ENCODE measurements at regions not wholly inside any gene's neighbourhood (a gene's known extent, or its start where the extent isn't known, plus 50 kb on each side); places are given as distances from the start of the nearest gene placed in this dataset.

DNA sequence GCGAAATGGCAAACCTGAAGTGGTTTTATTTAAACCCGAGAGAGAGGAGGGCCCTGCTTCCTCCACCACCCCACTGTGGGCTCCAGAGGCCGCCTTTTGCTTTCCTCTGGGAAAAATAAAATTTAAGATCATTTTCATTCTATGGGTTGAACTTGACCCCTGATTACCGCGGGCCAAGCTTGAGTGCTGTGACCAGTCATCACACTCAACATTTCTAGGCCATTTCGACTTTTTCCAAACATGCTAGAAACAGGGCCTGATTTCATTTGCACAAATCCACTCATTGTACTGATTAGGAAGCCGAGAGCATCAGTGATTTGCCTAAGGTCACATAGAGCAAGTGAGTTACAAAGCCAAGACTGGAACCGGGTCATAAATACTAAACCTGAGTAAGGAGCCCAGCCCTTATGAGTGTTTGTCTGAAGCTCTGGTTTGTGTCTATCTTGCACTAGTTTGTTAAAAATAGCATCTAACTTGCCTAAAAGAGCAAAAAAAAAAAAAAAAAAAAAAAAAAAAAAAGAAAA lies 179.7 kb downstream of the DLL1 start:
- ATAC-seq (no peak), DNase-seq (no peak)
- intact Hi-C loops (cut with DNase I, micrococcal nuclease): no loop called here

DNA sequence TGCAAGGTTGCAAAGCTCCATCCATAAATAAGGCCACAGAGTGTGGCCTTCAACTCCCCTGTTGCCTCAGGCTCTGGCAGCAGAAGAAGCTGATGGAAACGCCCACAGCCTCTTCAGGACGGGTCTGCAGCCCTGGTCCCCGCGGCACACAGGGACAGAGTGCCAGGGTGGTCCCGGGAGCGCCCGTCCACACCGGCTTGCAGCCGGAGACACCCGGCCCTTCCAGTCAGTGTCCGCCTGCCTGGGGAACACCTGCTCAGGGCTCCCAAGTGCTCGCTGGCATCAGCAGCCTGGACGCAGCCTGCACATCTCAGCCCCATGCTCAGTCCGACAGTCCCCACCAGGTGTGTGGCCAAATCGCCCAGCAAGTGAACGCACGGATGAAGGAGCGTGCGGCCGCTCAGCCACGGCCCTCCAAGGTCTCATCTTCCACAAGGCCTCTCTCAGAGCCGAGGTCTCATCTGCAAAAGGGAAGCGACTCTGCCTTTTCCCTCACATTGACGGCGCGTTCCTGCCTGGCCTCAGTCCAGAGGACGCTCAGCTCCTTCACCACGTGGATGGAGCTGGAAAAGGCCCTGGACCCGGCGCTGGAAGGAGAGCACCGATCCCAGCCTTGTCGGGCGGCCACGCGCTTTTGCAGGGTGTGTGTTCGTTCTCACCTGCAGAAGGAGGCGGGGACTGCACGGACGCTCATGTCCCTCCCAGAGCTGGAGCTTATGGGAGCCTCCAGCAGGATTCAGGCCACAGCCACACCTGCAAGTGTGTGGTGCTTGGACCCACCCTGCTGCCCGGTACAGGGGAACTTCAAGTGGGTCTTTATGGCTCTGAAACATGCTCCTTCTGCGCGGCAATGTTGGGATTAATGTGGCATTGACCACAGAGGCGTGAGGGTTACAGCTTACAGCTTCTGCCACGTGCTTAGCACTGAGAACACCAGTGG lies 180.4 kb downstream of the DLL1 start:
- no peak for ATAC-seq
- intact Hi-C loops (cut with DNase I, micrococcal nuclease): no loop called here
- peak in 1 of 2 donors; percentile 12 for DNase-seq

DNA sequence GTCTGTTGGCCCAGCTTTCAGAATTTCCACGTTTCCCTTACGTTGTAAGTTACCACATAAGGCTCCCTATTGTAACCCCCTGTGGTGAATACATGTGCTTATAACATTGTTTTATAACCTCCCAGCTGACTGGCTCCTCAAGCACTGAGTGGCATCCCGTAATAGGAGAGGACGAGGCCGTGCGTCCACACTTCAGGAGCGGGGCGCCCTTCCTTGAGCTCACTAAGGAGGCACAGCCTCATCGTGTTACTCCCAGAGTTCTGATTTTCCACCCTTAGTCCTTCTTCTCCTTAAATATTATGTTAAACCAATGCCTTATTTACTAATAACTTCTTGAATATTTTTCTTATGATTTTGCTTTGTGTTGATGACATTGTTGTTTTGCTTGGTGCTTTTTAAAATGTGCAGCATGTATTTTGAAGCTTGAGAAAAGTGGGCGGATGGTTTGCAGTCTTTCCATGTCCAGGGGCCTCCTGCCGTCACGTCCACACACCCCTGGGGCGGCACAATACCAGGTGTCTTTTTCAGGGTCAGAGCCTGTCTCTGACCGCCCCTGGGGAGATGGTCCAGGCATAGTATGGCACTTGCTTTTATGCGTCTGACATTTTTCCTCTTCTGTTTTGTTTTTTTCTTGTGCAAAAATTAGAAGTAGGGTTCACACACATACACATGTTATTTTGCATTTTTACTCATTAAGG lies 181.8 kb downstream of the DLL1 start:
- no peak for ATAC-seq
- intact Hi-C loops (cut with DNase I, micrococcal nuclease): no loop called here
- DNase-seq: no peak

DNA sequence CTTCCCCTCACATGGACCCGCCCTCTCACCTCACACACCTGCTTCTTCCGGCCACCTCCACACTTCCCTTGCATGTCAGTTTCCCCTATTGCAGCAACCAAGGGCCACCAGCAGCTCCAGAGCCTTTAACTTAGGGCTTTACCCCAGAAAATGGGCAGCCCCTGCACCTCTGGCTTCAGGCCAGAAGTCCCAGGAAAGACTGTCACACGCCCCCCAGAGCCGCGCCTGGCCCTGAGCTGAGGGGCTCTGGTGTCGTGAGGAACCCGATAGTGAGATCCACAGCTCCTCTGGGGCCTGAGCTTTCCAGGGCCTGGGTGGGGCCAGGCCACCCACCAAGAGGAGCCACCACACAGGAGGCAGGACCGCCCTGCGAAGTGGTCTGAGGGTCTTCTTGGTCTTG lies 182.4 kb downstream of the DLL1 start:
- ATAC-seq (no peak), DNase-seq (peak in 1 of 2 donors; percentile 8)
- intact Hi-C loops (cut with DNase I, micrococcal nuclease): no loop called here

DNA sequence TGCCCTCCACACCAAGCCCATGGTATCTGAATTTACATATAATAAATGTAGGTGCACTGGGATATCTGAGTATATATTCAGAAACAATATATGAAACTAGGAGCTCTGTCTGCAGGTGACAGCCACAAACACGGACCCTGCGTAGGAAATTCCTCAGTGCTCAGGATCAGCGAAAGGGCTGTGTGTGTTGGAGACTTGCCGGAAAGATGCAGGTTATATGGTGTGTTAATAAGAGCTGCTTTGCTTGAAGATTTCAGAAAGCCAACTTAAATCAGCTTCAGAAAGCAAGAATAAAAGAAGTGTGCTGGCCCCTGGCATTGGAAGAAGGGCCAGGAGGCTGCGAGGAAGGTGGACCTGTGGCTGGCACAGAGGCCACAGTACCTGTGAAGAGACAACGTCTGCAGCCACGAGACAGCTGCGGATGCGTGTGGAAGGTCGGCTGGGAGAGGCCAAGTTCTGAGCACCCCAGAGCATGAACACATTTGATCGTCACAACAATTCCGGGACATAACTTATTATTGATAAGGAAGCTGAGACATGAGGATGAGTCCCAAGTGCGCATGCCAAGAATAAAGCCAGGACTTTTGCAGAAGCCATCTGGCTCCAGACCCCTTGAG lies 183.2 kb downstream of the DLL1 start:
- intact Hi-C loops (cut with DNase I, micrococcal nuclease): no loop called here
- DNase-seq: peak in 1 of 2 donors; percentile 11
- no peak for ATAC-seq

DNA sequence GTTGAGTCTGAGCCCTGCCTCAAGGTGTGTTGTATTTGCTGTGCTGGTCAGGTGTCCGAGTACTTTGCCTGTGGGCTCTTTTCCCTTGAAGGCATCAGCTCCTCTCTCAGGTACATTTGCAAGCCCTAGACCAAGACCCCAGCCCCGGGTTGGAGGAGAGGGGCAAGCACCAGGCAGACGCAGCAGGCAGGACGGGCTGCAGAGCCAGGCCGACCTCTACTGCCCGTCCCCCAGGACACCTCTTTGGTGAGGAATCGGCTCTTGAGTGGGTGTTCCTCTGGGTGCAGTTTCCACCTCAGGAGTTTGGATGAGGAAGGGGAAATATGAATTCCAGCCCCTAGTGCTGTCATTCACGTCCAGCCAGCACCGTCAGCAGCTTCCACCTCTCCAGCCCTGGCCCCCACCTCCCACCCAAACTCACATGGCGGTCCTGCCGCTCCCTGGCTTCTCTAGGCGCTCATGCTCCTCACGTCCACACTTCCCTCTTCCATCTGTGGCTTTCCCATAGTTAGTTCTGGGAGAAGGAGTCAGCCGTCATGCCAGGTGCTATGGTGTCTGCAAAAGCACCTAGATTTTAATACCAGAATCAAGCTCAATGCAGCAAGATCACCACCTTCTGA lies 183.9 kb downstream of the DLL1 start:
- ATAC-seq (no peak), DNase-seq (peak in 1 of 2 donors; percentile 19)
- intact Hi-C loops (cut with DNase I, micrococcal nuclease): no loop called here

DNA sequence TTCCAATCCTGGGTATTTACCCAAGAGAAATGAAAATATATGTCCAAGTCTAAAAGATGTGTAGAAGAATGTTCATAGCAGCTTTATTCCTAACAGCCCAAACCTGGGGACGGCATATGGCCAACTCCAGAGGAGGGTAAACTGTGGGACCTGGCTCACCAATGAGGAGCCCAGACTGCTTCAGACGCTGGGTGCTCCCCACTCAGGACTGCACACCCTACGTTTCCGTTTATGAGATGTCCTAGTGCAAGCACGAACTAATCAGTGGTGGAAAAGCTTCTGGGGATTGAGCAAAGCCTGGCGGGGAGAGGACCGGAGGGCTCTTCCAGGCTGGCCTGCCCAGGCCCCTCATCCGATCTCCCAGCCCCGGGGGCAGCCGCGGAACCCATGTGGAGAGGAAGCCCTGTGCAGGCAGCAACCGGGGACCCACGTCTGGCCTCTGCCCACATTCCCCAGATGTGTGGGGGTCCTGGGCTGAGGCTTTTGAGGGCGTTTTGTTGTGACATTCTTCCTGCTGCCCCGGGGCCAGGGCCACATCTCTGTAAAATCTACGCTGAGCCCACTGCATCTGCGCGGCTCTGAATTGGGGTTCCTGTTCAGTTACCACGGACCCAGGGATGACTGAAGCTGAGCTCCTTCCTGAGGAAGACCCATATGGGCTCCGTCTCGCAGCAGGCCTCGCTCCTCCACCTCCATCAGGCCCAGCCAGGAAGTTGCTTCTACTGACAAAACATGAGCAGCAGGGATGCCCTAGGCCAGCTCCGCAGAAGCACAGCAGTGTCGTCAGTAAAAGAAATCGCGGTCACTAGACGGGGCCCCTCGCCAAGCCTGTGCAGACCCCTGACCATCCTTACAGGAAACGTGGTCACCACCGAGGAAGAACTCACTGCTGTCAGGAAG lies 188.0 kb downstream of the DLL1 start:
- intact Hi-C loops (cut with DNase I, micrococcal nuclease): no loop called here
- no peak for ATAC-seq
- DNase-seq: peak in 1 of 2 donors; percentile 12

DNA sequence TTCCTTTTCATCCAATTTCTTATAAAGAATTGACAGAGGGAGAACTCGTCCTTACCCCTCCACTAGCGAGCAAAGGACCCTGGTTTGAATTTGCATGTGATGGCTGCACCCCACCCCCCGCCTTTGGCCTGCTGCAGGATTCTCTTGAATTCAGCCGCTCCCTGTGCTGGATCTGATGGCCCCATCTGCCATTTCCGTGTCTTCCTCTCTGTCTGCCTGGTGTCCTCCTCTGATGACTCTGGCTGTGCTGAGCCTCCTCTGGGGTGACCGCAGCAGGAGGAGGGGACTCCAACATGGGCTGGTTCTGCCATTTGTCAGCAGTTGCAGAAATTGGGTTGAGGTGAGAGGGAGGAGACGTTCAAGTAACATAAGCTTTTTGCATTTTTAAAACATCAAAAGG lies 188.8 kb downstream of the DLL1 start:
- ATAC-seq (no peak), DNase-seq (no peak)
- intact Hi-C loops (cut with DNase I, micrococcal nuclease): no loop called here

DNA sequence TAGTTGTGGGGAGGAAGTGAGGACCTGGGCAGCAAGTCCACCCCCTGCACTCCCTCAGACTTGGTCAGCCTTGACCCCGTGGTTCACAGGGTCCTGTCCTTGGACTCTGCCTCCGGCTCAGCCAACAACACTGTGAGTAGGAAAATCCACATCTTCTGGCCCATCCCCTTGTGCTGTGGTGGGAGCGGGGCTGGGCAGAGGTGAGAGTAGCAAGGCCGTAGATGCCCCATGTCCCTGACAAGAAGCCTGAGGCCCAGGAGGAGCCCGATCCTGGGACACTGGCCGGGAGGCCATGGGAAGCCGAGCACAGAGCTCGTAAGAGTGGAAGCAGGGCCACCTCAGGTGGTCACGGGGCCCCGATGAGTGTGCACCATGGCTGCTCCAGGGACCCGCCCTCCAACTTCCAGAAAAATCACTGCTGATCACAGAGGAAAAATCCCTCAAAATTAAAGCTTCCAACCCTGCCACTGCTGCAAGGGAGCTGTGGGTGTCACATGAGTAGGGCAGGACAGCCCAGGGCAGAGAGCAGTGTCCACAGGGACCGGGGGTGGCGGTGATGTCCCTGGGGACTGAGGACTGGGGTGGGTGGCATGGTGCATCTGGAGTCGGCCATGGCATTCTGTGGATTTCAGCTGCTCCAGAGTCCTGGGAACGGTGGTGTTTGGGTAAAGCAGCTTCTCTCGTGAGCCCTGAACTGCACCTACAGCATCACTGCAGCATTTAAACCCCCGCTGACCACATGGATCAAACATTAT lies 189.4 kb downstream of the DLL1 start:
- intact Hi-C loops (cut with DNase I, micrococcal nuclease): no loop called here
- ATAC-seq: no peak
- DNase-seq: no peak

DNA sequence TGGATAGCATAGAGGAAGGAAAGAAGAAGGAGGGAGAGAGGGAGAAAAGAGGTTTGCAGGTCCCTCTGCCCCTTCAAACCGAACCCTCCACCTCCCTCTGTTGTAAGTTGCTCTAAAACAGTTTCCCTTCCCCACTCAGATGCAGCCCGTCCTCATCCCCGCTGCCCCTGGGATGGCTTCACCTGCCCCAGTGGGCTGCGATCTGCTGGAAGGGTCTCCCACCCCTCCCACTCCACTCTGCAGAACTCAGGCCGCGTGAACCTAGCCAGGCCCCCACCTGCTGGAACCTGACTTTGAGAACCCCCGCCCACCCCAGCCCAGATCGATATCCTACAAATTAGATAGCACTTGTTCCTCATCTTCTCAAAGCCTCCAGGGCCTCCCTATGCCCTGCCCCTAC lies 190.8 kb downstream of the DLL1 start:
- DNase-seq: peak in 1 of 2 donors; percentile 17
- no peak for ATAC-seq
- intact Hi-C loops (cut with DNase I, micrococcal nuclease): no loop called here

DNA sequence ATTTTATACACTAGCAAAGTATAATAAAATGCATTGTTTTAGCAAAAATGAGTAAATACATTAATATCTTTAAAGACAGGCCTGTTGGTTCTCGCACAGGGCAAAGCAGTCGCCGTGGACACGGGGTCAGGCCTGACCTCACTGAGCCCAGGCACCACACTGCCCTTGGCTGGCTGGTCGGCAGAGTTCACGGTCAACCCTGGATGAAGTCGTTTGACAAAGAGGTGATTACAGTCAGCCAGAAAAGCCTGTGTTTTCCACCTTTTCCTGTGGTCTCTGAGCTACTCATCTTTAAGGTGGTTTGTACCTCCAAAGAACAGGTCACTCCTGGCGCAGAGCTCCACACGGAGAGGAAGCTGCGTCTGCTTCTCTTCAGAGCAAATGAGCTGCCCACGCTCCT lies 191.5 kb downstream of the DLL1 start:
- DNase-seq: no peak
- intact Hi-C loops (cut with DNase I, micrococcal nuclease): no loop called here
- no peak for ATAC-seq

DNA sequence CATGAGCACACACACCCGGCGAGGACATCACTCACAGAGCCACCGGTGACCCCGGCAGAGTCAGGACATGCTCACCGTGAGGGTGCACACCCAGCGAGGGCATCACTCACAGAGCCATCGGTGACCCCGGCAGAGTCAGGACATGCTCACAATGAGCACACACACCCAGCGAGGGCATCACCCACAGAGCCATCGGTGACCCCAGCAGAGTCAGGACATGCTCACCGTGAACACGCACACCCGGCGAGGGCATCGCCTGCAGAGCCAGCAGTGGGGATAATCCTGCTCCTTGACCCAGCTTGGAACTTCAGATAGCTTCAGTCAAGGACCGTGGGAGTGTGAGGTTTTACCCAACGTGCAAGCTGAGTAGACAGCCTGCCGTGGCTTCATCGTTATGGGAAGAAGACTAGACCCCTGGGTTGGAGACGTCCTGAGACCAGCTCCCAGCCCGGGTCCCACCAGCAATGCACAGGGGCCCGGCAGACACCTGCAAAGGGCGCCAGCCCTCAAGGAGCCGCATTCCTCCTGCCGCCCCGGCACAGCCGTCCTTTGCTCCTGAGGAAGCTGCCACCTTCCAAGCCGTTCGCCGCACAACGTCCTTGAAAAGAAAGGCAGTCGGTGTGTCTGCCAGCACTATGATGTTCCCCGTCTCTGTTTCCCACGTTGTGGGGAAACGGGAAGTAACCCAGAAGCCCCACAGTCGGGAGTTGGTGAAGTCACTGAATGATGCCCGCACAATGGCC lies 192.3 kb downstream of the DLL1 start:
- ATAC-seq (no peak), DNase-seq (peak in 1 of 2 donors; percentile 11)
- intact Hi-C loops (cut with DNase I, micrococcal nuclease): no loop called here

DNA sequence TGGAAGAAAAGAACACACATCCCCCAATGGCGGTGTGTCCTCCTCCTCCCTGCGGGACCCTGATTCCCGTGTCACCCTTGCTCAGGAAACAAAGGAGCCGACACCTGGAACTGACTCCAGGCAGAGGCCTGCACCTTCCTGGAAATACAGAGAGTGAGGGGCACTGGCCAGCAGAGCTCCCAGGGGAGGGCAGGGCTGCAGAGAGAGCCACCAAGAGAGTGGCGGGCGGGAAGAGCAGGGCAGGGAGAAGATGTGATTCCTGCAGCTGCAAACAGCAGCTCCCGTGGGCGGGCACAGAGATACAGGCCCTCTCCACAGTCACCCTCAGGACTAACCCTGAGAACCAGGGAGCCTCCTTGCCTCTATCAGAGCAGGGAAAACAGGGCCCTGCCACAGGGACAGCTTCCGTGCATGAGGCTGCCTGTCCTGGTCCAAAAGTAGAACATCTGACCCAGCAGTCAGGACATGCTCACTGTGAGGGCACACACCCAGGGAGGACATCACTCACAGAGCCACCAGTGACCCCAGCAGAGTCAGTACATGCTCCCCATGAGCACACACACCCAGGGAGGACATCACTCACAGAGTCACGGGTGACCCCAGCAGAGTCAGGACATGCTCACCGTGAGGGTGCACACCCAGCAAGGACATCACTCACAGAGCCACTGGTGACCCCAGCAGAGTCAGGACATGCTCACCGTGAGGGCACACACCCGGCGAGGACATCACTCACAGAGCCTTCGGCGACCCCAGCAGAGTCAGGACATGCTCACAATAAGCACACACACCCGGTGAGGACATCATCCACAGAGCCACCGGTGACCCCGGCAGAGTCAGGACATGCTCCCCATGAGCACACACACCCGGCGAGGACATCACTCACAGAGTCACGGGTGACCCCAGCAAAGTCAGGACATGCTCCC lies 193.1 kb downstream of the DLL1 start:
- intact Hi-C loops (cut with DNase I, micrococcal nuclease): no loop called here
- no peak for DNase-seq
- ATAC-seq: no peak

DNA sequence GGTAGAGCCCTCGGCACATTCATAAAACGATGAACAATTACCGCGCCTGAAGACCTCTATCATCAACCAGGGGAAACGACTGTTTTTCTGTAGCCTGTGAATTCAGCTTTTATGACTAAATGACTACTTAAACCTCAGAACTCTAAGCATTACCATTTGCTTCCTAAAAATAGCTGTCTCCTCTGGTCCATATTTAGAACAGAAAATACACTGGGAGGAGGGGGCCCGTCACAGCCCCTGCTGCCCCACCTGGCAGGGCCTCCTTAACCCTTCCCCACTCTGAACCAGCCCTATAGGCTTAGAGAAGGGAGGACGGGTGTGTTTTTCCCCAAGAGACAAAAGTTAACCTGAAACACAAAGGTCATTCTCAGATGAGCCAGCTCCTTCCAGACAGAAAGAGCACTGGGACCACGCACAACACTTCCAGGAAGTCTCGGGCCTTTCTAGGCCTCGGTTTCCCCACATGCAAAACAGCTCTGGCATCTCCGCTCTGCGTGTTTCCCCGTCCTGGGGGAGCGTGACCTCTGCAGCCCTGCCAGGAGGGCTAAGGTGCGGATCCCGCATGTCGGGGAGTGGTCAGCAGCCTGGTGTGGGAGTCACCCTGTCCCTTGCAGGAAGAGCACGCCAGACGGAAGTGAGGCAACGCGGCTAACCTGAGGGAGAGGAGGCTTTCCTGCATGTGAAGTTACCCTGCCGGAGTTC lies 193.9 kb downstream of the DLL1 start:
- no peak for DNase-seq
- no peak for ATAC-seq
- intact Hi-C loops (cut with DNase I, micrococcal nuclease): no loop called here

DNA sequence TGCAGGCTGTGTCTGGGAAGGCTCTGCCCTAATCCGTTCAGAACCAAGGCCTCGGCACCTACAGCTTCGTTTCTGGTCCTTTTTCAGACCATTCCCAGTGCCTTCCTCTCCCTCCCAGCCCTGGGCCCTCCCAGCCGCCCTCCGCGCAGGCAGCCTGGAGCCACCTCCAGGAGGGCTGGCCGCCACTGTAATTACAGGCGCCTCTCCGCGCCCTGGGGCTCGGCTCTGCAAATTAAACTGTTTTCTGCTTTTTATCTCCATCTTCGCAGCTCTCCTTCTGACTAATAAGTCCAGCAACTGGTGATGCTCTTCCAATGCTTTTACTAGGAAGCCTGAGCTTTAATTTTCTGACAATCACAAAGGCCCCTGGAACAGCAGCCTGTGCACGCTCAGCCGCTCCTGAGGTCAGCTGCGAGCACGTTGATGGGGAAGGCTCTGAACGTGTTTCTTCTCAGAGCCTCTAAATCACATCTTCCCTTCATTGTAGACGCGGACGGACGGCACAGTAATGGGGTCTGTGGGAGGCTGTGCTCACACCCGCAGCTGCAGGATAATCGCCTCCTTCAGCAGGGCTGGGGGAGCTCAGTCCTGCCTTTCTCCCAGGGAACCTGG lies 194.6 kb downstream of the DLL1 start:
- ATAC-seq (no peak), DNase-seq (peak in 1 of 2 donors; percentile 16)
- intact Hi-C loops (cut with DNase I, micrococcal nuclease): no loop called here
